K562 (cell line): ENCODE measurements at regions not wholly inside any gene's neighbourhood (a gene's known extent, or its start where the extent isn't known, plus 50 kb on each side); places are given as distances from the start of the nearest gene placed in this dataset.

Source experiments
- ATF7 ChIP-seq: fragments of 450-650 bp; IDR thresholded peaks from 2 replicates; pipeline ENCODE4 v1.7.1; 2014; ENCODE audit warnings: mild to moderate bottlenecking, moderate library complexity
- BCOR ChIP-seq: fragments of 450-650 bp; IDR thresholded peaks from 2 replicates; pipeline ENCODE4 v1.6.1; 2016
- FOXP4 ChIP-seq: sonication (generic); formaldehyde crosslinking; IDR thresholded peaks from 2 replicates; pipeline ENCODE4 v1.8.0; 2022; ENCODE audit warnings: mild to moderate bottlenecking, missing genetic modification reagents, borderline replicate concordance
- RB1 ChIP-seq: fragments of 450-650 bp; IDR thresholded peaks from 2 replicates; pipeline ENCODE4 v1.6.1; 2017; ENCODE audit warnings: low read depth, mild to moderate bottlenecking
- STAT5B ChIP-seq: fragments of 250-450 bp; sonication (Bioruptor Pico); IDR thresholded peaks from 2 replicates; pipeline ENCODE4 v1.8.0; 2021; ENCODE audit warnings: mild to moderate bottlenecking, inconsistent platforms
- TEAD4 ChIP-seq, 2 experiments: sonication (generic) in 1 of 2; formaldehyde crosslinking in 1 of 2; IDR thresholded peaks; 2 replicates each; pipeline versions ENCODE4 v1.6.1 to v1.8.0; 2012 to 2022; ENCODE audit warnings: borderline replicate concordance in 1 of 2, inconsistent platforms in 1 of 2, low read length in 1 of 2, mild to moderate bottlenecking in 1 of 2, missing genetic modification reagents in 1 of 2
- ZNF274 ChIP-seq: IDR thresholded peaks from 2 replicates; pipeline ENCODE4 v1.6.1; 2011; ENCODE audit warnings: low read depth, mild to moderate bottlenecking, low read length, moderate library complexity, borderline replicate concordance
- TF ChIP-seq, protein P1 (sequence below), 2 experiments: fragments of 450-650 bp; formaldehyde crosslinking in 1 of 2; IDR thresholded peaks; 2 replicates each; pipeline versions ENCODE4 v1.4.0 to v1.6.1; 2014 to 2020; ENCODE audit warnings: mild to moderate bottlenecking in 2 of 2, borderline replicate concordance in 1 of 2, low read depth in 1 of 2

DNA sequence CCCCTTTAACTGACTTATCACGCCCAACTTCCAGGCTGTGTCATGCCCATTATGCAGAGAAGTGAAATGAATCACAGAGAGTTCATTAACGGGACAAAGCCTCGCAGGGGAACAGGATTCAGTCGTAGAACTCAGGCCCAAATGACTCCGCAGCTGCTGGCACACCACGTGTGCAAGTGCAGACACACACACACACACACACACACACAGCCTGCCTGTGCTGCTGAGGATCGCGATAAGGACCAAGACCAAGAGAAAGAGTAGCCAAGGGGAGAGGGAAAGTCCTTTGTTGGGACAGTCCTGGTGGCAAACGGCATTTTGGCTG, 90.0 kb upstream of the TAF1B start (continued):
- TF ChIP-seq, protein P1, sequence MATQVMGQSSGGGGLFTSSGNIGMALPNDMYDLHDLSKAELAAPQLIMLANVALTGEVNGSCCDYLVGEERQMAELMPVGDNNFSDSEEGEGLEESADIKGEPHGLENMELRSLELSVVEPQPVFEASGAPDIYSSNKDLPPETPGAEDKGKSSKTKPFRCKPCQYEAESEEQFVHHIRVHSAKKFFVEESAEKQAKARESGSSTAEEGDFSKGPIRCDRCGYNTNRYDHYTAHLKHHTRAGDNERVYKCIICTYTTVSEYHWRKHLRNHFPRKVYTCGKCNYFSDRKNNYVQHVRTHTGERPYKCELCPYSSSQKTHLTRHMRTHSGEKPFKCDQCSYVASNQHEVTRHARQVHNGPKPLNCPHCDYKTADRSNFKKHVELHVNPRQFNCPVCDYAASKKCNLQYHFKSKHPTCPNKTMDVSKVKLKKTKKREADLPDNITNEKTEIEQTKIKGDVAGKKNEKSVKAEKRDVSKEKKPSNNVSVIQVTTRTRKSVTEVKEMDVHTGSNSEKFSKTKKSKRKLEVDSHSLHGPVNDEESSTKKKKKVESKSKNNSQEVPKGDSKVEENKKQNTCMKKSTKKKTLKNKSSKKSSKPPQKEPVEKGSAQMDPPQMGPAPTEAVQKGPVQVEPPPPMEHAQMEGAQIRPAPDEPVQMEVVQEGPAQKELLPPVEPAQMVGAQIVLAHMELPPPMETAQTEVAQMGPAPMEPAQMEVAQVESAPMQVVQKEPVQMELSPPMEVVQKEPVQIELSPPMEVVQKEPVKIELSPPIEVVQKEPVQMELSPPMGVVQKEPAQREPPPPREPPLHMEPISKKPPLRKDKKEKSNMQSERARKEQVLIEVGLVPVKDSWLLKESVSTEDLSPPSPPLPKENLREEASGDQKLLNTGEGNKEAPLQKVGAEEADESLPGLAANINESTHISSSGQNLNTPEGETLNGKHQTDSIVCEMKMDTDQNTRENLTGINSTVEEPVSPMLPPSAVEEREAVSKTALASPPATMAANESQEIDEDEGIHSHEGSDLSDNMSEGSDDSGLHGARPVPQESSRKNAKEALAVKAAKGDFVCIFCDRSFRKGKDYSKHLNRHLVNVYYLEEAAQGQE (IDR thresholded peaks at IDR 0.05; ENCODE audit: borderline replicate concordance) = 0 out of 2 replicates have a peak, but pooled peaks have one; percentile 3
- TF ChIP-seq, protein P1 (CRISPR knock-in tag; IDR thresholded peaks at IDR 0.05; ENCODE audit: low read depth) = no peak
- TF ChIP-seq ZNF274 (no peak), STAT5B (CRISPR knock-in tag) (no peak), RB1 (0 out of 2 replicates have a peak, but pooled peaks have one; percentile 4), ATF7 (peak; percentile 70), BCOR (peak; percentile 77), FOXP4 (CRISPR knock-in tag) (0 out of 2 replicates have a peak, but pooled peaks have one; percentile 46), TEAD4 (IDR thresholded peaks at IDR 0.05; ENCODE audit: low read length) (peak; percentile 38; the same call in 1 of the 2 replicates), TEAD4 (CRISPR knock-in tag; IDR thresholded peaks at IDR 0.05; ENCODE audit: borderline replicate concordance) (no peak)
